ENCODE measurements at regions not wholly inside any gene's neighbourhood (a gene's known extent, or its start where the extent isn't known, plus 50 kb on each side); places are given as distances from the start of the nearest gene placed in this dataset.

DNA sequence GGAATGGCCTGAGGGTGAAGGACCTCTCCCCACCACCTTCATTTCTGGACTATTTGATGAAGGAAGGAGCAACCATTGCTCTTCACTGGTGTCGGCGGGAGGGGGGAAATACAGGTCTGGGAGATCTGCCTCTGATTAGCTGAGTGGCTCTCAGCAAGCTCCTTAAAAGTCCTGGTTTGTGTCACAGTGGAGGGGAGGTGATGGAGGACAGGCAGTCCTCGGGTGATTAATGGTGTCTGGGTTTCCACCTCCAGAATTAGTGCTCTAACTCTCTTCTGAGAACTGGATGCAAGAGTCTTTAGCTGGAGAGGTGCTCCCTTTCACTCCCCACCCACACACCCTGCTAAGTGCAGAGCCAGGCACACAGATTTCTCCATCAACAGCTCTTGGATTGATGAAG is 83.2 kb downstream of the TTC32 start:
- TF ChIP-seq POLR2AphosphoS5 (IDR thresholded peaks at IDR 0.05; ENCODE audit: low read depth, low read length) (no peak), SIN3A (IDR thresholded peaks at IDR 0.05; ENCODE audit: borderline replicate concordance, insufficient read depth, low read length) (no peak), FOXP2 (optimal IDR thresholded peaks at IDR 0.05; ENCODE audit: borderline replicate concordance, extremely low read depth, extremely low read length, insufficient read depth) (no peak), TAF1 (IDR thresholded peaks at IDR 0.05; ENCODE audit: borderline replicate concordance, insufficient read depth, low read length) (no peak)
- TF ChIP-seq, protein P1, sequence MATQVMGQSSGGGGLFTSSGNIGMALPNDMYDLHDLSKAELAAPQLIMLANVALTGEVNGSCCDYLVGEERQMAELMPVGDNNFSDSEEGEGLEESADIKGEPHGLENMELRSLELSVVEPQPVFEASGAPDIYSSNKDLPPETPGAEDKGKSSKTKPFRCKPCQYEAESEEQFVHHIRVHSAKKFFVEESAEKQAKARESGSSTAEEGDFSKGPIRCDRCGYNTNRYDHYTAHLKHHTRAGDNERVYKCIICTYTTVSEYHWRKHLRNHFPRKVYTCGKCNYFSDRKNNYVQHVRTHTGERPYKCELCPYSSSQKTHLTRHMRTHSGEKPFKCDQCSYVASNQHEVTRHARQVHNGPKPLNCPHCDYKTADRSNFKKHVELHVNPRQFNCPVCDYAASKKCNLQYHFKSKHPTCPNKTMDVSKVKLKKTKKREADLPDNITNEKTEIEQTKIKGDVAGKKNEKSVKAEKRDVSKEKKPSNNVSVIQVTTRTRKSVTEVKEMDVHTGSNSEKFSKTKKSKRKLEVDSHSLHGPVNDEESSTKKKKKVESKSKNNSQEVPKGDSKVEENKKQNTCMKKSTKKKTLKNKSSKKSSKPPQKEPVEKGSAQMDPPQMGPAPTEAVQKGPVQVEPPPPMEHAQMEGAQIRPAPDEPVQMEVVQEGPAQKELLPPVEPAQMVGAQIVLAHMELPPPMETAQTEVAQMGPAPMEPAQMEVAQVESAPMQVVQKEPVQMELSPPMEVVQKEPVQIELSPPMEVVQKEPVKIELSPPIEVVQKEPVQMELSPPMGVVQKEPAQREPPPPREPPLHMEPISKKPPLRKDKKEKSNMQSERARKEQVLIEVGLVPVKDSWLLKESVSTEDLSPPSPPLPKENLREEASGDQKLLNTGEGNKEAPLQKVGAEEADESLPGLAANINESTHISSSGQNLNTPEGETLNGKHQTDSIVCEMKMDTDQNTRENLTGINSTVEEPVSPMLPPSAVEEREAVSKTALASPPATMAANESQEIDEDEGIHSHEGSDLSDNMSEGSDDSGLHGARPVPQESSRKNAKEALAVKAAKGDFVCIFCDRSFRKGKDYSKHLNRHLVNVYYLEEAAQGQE (IDR thresholded peaks at IDR 0.05; ENCODE audit: insufficient read depth in 1 of 2, low read depth in 2 of 2, low read length in 2 of 2), result no peak

DNA sequence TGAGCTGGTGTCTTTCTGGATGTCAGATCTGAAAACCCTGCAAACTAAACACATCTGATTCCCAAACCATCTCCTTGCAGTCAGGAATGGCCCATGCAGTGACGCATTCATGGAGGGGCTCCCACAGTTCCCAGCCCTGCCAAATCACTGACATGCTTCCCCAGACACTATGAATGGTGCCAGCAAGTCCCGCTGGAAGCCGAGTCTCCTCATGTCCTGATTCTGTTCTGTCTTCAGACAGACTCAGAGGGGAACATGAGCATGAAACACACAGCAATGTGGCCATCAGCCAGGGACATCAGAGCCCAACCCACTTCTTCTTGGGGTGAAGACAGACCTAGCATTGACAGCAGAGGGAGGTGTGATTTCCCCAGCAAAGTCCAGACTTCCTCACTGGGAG is 83.7 kb downstream of the TTC32 start:
- TF ChIP-seq TAF1 (IDR thresholded peaks at IDR 0.05; ENCODE audit: borderline replicate concordance, insufficient read depth, low read length) (no peak), FOXP2 (optimal IDR thresholded peaks at IDR 0.05; ENCODE audit: borderline replicate concordance, extremely low read depth, extremely low read length, insufficient read depth) (no peak), SIN3A (IDR thresholded peaks at IDR 0.05; ENCODE audit: borderline replicate concordance, insufficient read depth, low read length) (no peak), POLR2AphosphoS5 (IDR thresholded peaks at IDR 0.05; ENCODE audit: low read depth, low read length) (no peak)
- TF ChIP-seq, protein P1 (IDR thresholded peaks at IDR 0.05; ENCODE audit: insufficient read depth in 1 of 2, low read depth in 2 of 2, low read length in 2 of 2), result no peak

DNA sequence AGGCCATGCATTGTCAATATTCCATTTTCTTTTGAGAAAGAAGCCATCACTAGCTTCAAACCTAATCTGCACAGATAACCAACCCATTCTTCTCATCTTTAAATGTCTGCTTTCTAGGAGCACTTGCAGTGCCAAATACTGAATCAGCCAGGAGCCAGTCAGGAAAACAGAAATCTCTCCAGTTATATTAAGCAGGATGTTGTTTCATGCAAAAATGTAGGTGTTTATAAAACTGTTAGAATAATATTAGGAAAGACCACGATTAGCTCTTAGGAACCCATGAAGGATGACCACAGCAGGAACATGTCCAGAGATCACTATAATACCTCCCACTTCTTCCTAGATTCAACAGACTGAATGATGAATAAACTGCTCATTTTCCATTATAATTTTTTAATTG is 86.0 kb downstream of the TTC32 start:
- TF ChIP-seq TAF1 (IDR thresholded peaks at IDR 0.05; ENCODE audit: borderline replicate concordance, insufficient read depth, low read length) (no peak), FOXP2 (optimal IDR thresholded peaks at IDR 0.05; ENCODE audit: borderline replicate concordance, extremely low read depth, extremely low read length, insufficient read depth) (no peak), POLR2AphosphoS5 (IDR thresholded peaks at IDR 0.05; ENCODE audit: low read depth, low read length) (no peak), SIN3A (IDR thresholded peaks at IDR 0.05; ENCODE audit: borderline replicate concordance, insufficient read depth, low read length) (no peak)
- TF ChIP-seq, protein P1 (IDR thresholded peaks at IDR 0.05; ENCODE audit: insufficient read depth in 1 of 2, low read depth in 2 of 2, low read length in 2 of 2), result no peak

DNA sequence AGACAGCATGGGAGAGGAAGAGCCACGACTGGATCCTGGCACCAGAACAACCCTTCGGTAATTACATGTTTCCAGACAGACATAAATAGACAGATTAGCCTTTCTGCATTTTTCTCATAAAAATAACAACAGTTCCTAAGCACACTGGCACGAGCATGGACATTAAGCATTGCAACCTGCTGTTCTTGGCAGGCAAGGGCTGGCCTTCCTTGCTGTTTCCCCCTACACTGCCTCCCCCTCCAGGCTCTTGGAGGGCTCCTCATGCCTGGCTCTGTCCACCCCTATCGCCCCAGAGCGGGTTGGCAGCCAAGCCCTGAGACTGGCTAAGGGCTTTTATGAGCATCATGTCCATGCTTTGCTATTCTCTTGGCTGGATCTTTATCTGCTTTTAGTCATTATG is 89.6 kb downstream of the TTC32 start:
- TF ChIP-seq TAF1 (IDR thresholded peaks at IDR 0.05; ENCODE audit: borderline replicate concordance, insufficient read depth, low read length), result no peak

DNA sequence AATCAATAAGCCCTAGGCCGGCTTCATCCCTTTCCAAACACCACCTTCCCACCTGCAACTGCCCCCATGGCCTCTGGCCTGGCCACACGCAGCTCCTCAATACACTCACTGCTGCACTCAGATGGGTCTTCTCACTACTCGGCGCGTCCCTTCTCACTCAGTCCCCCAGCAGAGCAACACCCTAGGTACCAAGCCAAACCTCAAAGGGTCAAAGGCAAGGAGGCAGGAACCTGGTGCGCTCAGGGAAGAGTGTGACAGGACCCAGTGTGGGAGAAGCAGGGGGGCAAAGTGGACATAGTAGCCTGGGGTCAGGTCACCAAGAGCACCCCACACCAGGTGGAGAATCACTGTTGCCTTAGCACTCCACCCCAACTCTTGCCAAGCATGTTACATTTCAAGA is 90.6 kb downstream of the TTC32 start:
- no peak for TF ChIP-seq POLR2AphosphoS5 (IDR thresholded peaks at IDR 0.05; ENCODE audit: low read depth, low read length)
- TF ChIP-seq TAF1 (IDR thresholded peaks at IDR 0.05; ENCODE audit: borderline replicate concordance, insufficient read depth, low read length), result no peak
- TF ChIP-seq SIN3A (IDR thresholded peaks at IDR 0.05; ENCODE audit: borderline replicate concordance, insufficient read depth, low read length), result no peak
- no peak for TF ChIP-seq FOXP2 (optimal IDR thresholded peaks at IDR 0.05; ENCODE audit: borderline replicate concordance, extremely low read depth, extremely low read length, insufficient read depth)

DNA sequence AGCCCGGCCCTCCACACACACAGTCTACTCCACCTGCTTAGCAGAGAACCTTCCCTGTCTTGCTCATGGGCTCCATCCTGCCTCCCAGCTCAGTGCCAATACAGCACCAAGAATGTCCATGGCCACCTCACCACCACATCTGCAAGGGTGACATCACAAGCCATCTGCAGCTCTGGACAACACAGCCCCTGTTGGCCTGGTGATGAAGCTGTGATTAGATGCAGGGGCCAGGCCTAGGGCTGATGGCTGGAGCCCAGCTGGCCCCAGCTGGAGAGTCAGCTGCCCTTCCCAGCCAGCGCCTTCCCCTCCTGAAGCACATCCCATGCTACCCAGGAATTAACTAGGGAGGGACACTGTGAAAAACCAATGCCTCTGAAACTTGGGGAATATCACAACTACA is 91.1 kb downstream of the TTC32 start:
- no peak for TF ChIP-seq TAF1 (IDR thresholded peaks at IDR 0.05; ENCODE audit: borderline replicate concordance, insufficient read depth, low read length)
- no peak for TF ChIP-seq FOXP2 (optimal IDR thresholded peaks at IDR 0.05; ENCODE audit: borderline replicate concordance, extremely low read depth, extremely low read length, insufficient read depth)
- TF ChIP-seq, protein P1 (IDR thresholded peaks at IDR 0.05; ENCODE audit: insufficient read depth in 1 of 2, low read depth in 2 of 2, low read length in 2 of 2), result no peak
- no peak for TF ChIP-seq POLR2AphosphoS5 (IDR thresholded peaks at IDR 0.05; ENCODE audit: low read depth, low read length)
- TF ChIP-seq SIN3A (IDR thresholded peaks at IDR 0.05; ENCODE audit: borderline replicate concordance, insufficient read depth, low read length), result no peak

Data from PFSK-1 (cell line).